GM11168 (cell line): ENCODE measurements at regions not wholly inside any gene's neighbourhood (a gene's known extent, or its start where the extent isn't known, plus 50 kb on each side); places are given as distances from the start of the nearest gene placed in this dataset.

Source experiments
- in situ Hi-C: fragments of 300-500 bp; cut with MboI; formaldehyde crosslinking; loops from one replicate; pipeline ENCODE4 v1.12.0; 2022; ENCODE audit warnings: low sequenced_read_pairs; ENCODE audit not compliant: unreplicated experiment

- in situ Hi-C loops = no loop called here
Measured at GRCh38 chr12:5348057-5348456, 83.9 kb upstream of the NTF3 start.

GRCh38 chr12:5348491-5348890, 83.4 kb upstream of the NTF3 start:
- in situ Hi-C loops = no loop called here

- in situ Hi-C loops = no loop called here
Measured at GRCh38 chr12:5364036-5364770, 67.7 kb upstream of the NTF3 start.

- in situ Hi-C loops = no loop called here
Measured at GRCh38 chr12:5369298-5369697, 62.6 kb upstream of the NTF3 start.

GRCh38 chr12:5371631-5372030, 60.3 kb upstream of the NTF3 start:
- in situ Hi-C loops = no loop called here

GRCh38 chr12:5374713-5375112, 57.2 kb upstream of the NTF3 start:
- in situ Hi-C loops = no loop called here

- in situ Hi-C loops = no loop called here
Measured at GRCh38 chr12:5375547-5376295, 56.2 kb upstream of the NTF3 start.

- in situ Hi-C loops = no loop called here
Measured at GRCh38 chr12:5376591-5377207, 55.2 kb upstream of the NTF3 start.

GRCh38 chr12:5377997-5378592, 53.8 kb upstream of the NTF3 start:
- in situ Hi-C loops = no loop called here

GRCh38 chr12:5379749-5380496, 52.0 kb upstream of the NTF3 start:
- in situ Hi-C loops = no loop called here
